ENCODE measurements at regions not wholly inside any gene's neighbourhood (a gene's known extent, or its start where the extent isn't known, plus 50 kb on each side); places are given as distances from the start of the nearest gene placed in this dataset.

- TF ChIP-seq SMAD1 (IDR thresholded peaks at IDR 0.05; ENCODE audit: low read depth, low read length, partially characterized antibody) (no peak), ELK1 (CRISPR knock-in tag; IDR thresholded peaks at IDR 0.05) (no peak), NCOR1 (IDR thresholded peaks at IDR 0.05) (no peak)
These were observed 209.7 kb downstream of the TMEM200A start (continued) for GRCh38 chr6:130575557-130575956.

- no peak overlapping the region for H3K27ac ChIP-seq (ENCODE audit: extremely low read depth, low read depth, low read length)
- no peaks in the 10 kb centered on the region for H3K9me3 ChIP-seq (replicated peaks; ENCODE audit: control insufficient read depth, insufficient read depth, low read depth, low read length)
- H3K4me1 ChIP-seq (replicated peaks in 1 of 2; ENCODE audit: control insufficient read depth in 2 of 2, insufficient read depth in 2 of 2, low read length in 2 of 2), result no peaks in the 10 kb centered on the region
- in situ Hi-C loops (cut with MboI), result no loop called here
- ATAC-seq (no peak), FAIRE-seq (no peak), DNase-seq (ENCODE audit: extremely low read depth in 1 of 4, low spot score in 3 of 4) (no peak)
- CTCF ChIA-PET (ENCODE audit: low intra/inter-chr PET ratio), result no interaction called here
- WGBS (ENCODE audit: insufficient coverage, low coverage, missing lambda C conversion rate), result 0% methylated on average over 2 of the region's 2 CpGs
- H3K9ac ChIP-seq (ENCODE audit: insufficient read depth in 1 of 2, low read depth in 2 of 2, low read length in 2 of 2), result no peak overlapping the region
- H3K27me3 ChIP-seq (ENCODE audit: control insufficient read depth in 2 of 2, insufficient read depth in 2 of 2, low read length in 2 of 2), result no peaks in the 10 kb centered on the region
- no peak overlapping the region for H2AFZ ChIP-seq (ENCODE audit: low read depth, low read length)
- H3K79me2 ChIP-seq (ENCODE audit: control insufficient read depth, insufficient read depth, low read length), result no peaks in the 10 kb centered on the region
- POLR2A ChIA-PET, result interaction anchor here (1.0 kb wide), 1 partner anchor 25 kb away, joined by 3 read pairs; no protein-coding TSS in a partner anchor
- H3K36me3 ChIP-seq (ENCODE audit: control insufficient read depth, insufficient read depth, low read length), result no peaks in the 10 kb centered on the region
- no TSS peak for BruUV-seq (replicated peaks)
- intact Hi-C loops (cut with micrococcal nuclease), result no loop called here
- H3K4me3 ChIP-seq, result no peak overlapping the region
- TF ChIP-seq CCNT2 (IDR thresholded peaks at IDR 0.05; ENCODE audit: borderline replicate concordance, extremely low read depth, insufficient read length, low read depth, low read length) (no peak), ZHX1 (conservative IDR thresholded peaks at IDR 0.05; ENCODE audit: low read length) (no peak), ELF2 (CRISPR knock-in tag; IDR thresholded peaks at IDR 0.05) (no peak), TBL1XR1 (IDR thresholded peaks at IDR 0.05; ENCODE audit: low read length in 2 of 2) (no peak), STAT6 (CRISPR knock-in tag; IDR thresholded peaks at IDR 0.05) (no peak), TFE3 (CRISPR knock-in tag; IDR thresholded peaks at IDR 0.05) (no peak), WHSC1 (IDR thresholded peaks at IDR 0.05; ENCODE audit: low read length) (no peak)
- H3K4me2 ChIP-seq (ENCODE audit: insufficient read depth, low read length), result no peak overlapping the region
- H3K9me1 ChIP-seq (ENCODE audit: control insufficient read depth, insufficient read depth, low read length), result no peaks in the 10 kb centered on the region
- no peaks in the 10 kb centered on the region for H4K20me1 ChIP-seq (replicated peaks; ENCODE audit: control insufficient read depth, insufficient read depth, low read length)
These were observed 210.2 kb downstream of the TMEM200A start for GRCh38 chr6:130575971-130576370.
